ENCODE measurements at regions not wholly inside any gene's neighbourhood (a gene's known extent, or its start where the extent isn't known, plus 50 kb on each side); places are given as distances from the start of the nearest gene placed in this dataset.
"Not testable (repeated sequence)": the region's sequence is repeated elsewhere in the genome, so short reads cannot be mapped to it uniquely, and the experiment has no call there.

GRCh38 chr9:80771555-80772347, 917.6 kb downstream of the TLE1 start:
- Histone ChIP-seq H3K27me3 (ENCODE audit: control insufficient read depth, insufficient read depth, low read length) (no peaks in the 10 kb centered on the region), H3K9ac (ENCODE audit: low read depth, low read length) (no peak overlapping the region), H3K4me1 (ENCODE audit: control insufficient read depth, insufficient read depth, low read length) (no peaks in the 10 kb centered on the region), H3K27ac (ENCODE audit: low read depth, low read length) (no peak overlapping the region), H3K9me3 (ENCODE audit: control insufficient read depth, insufficient read depth, low read length) (no peaks in the 10 kb centered on the region), H3K36me3 (ENCODE audit: control insufficient read depth, insufficient read depth, low read length) (no peaks in the 10 kb centered on the region), H3K4me3 (ENCODE audit: low read depth, low read length) (no peak overlapping the region)

- Histone ChIP-seq H3K4me3 (ENCODE audit: low read depth, low read length) (no peak overlapping the region), H3K36me3 (ENCODE audit: control insufficient read depth, insufficient read depth, low read length) (no peaks in the 10 kb centered on the region), H3K27me3 (ENCODE audit: control insufficient read depth, insufficient read depth, low read length) (no peaks in the 10 kb centered on the region), H3K27ac (ENCODE audit: low read depth, low read length) (no peak overlapping the region), H3K9me3 (ENCODE audit: control insufficient read depth, insufficient read depth, low read length) (no peaks in the 10 kb centered on the region), H3K9ac (ENCODE audit: low read depth, low read length) (no peak overlapping the region), H3K4me1 (ENCODE audit: control insufficient read depth, insufficient read depth, low read length) (no peaks in the 10 kb centered on the region)
Observed at GRCh38 chr9:80763536-80763935, 925.8 kb downstream of the TLE1 start.

GRCh38 chr9:80755586-80755985, 933.8 kb downstream of the TLE1 start:
- no peak overlapping the region for H3K27ac ChIP-seq (ENCODE audit: low read depth, low read length)
- H3K4me3 ChIP-seq (ENCODE audit: low read depth, low read length): no peak overlapping the region
- no peaks in the 10 kb centered on the region for H3K9me3 ChIP-seq (ENCODE audit: control insufficient read depth, insufficient read depth, low read length)
- H3K27me3 ChIP-seq (ENCODE audit: control insufficient read depth, insufficient read depth, low read length): no peaks in the 10 kb centered on the region
- H3K36me3 ChIP-seq (ENCODE audit: control insufficient read depth, insufficient read depth, low read length): no peaks in the 10 kb centered on the region
- H3K4me1 ChIP-seq (ENCODE audit: control insufficient read depth, insufficient read depth, low read length): no peaks in the 10 kb centered on the region
- H3K9ac ChIP-seq (ENCODE audit: low read depth, low read length): no peak overlapping the region

GRCh38 chr9:80747056-80747455, 942.3 kb downstream of the TLE1 start:
- H3K9ac ChIP-seq (ENCODE audit: low read depth, low read length); H3K36me3 ChIP-seq (ENCODE audit: control insufficient read depth, insufficient read depth, low read length); H3K4me3 ChIP-seq (ENCODE audit: low read depth, low read length); H3K9me3 ChIP-seq (ENCODE audit: control insufficient read depth, insufficient read depth, low read length); H3K27ac ChIP-seq (ENCODE audit: low read depth, low read length); H3K27me3 ChIP-seq (ENCODE audit: control insufficient read depth, insufficient read depth, low read length); H3K4me1 ChIP-seq (ENCODE audit: control insufficient read depth, insufficient read depth, low read length): not testable (repeated sequence)

GRCh38 chr9:80732506-80732905, 956.8 kb downstream of the TLE1 start:
- no peak overlapping the region for H3K27ac ChIP-seq (ENCODE audit: low read depth, low read length)
- H3K27me3 ChIP-seq (ENCODE audit: control insufficient read depth, insufficient read depth, low read length): no peaks in the 10 kb centered on the region
- H3K4me3 ChIP-seq (ENCODE audit: low read depth, low read length): no peak overlapping the region

GRCh38 chr9:80720579-80720978, 968.8 kb downstream of the TLE1 start:
- H3K27ac ChIP-seq (ENCODE audit: low read depth, low read length): no peak overlapping the region
- peaks cover 15% of the 10 kb centered on the region for H3K9me3 ChIP-seq (ENCODE audit: control insufficient read depth, insufficient read depth, low read length)
- no peaks in the 10 kb centered on the region for H3K27me3 ChIP-seq (ENCODE audit: control insufficient read depth, insufficient read depth, low read length)
- no peaks in the 10 kb centered on the region for H3K4me1 ChIP-seq (ENCODE audit: control insufficient read depth, insufficient read depth, low read length)
- H3K4me3 ChIP-seq (ENCODE audit: low read depth, low read length): no peak overlapping the region
- H3K36me3 ChIP-seq (ENCODE audit: control insufficient read depth, insufficient read depth, low read length): no peaks in the 10 kb centered on the region
- no peak overlapping the region for H3K9ac ChIP-seq (ENCODE audit: low read depth, low read length)

More at GRCh38 chr9:80732506-80732905, 956.8 kb downstream of the TLE1 start:
- Histone ChIP-seq H3K4me1 (ENCODE audit: control insufficient read depth, insufficient read depth, low read length) (no peaks in the 10 kb centered on the region), H3K9me3 (ENCODE audit: control insufficient read depth, insufficient read depth, low read length) (no peaks in the 10 kb centered on the region), H3K9ac (ENCODE audit: low read depth, low read length) (no peak overlapping the region), H3K36me3 (ENCODE audit: control insufficient read depth, insufficient read depth, low read length) (no peaks in the 10 kb centered on the region)

GRCh38 chr9:80707120-80707519, 982.2 kb downstream of the TLE1 start:
- Histone ChIP-seq H3K27me3 (ENCODE audit: control insufficient read depth, insufficient read depth, low read length) (no peaks in the 10 kb centered on the region), H3K36me3 (ENCODE audit: control insufficient read depth, insufficient read depth, low read length) (no peaks in the 10 kb centered on the region), H3K9me3 (ENCODE audit: control insufficient read depth, insufficient read depth, low read length) (peaks cover 3% of the 10 kb centered on the region), H3K27ac (ENCODE audit: low read depth, low read length) (no peak overlapping the region), H3K9ac (ENCODE audit: low read depth, low read length) (no peak overlapping the region), H3K4me1 (ENCODE audit: control insufficient read depth, insufficient read depth, low read length) (no peaks in the 10 kb centered on the region), H3K4me3 (ENCODE audit: low read depth, low read length) (no peak overlapping the region)

- Histone ChIP-seq H3K9ac (ENCODE audit: low read depth, low read length) (no peak overlapping the region), H3K27me3 (ENCODE audit: control insufficient read depth, insufficient read depth, low read length) (no peaks in the 10 kb centered on the region), H3K9me3 (ENCODE audit: control insufficient read depth, insufficient read depth, low read length) (no peaks in the 10 kb centered on the region), H3K27ac (ENCODE audit: low read depth, low read length) (no peak overlapping the region), H3K36me3 (ENCODE audit: control insufficient read depth, insufficient read depth, low read length) (no peaks in the 10 kb centered on the region), H3K4me3 (ENCODE audit: low read depth, low read length) (no peak overlapping the region), H3K4me1 (ENCODE audit: control insufficient read depth, insufficient read depth, low read length) (peaks cover 14% of the 10 kb centered on the region; the same call in 1 of the 2 replicates)
Observed at GRCh38 chr9:80701061-80701460, 988.3 kb downstream of the TLE1 start.

GRCh38 chr9:80699511-80699998, 989.8 kb downstream of the TLE1 start:
- Histone ChIP-seq H3K9me3 (ENCODE audit: control insufficient read depth, insufficient read depth, low read length) (no peaks in the 10 kb centered on the region), H3K27ac (ENCODE audit: low read depth, low read length) (no peak overlapping the region), H3K4me3 (ENCODE audit: low read depth, low read length) (no peak overlapping the region), H3K36me3 (ENCODE audit: control insufficient read depth, insufficient read depth, low read length) (no peaks in the 10 kb centered on the region), H3K4me1 (ENCODE audit: control insufficient read depth, insufficient read depth, low read length) (peaks cover 14% of the 10 kb centered on the region; the same call in 1 of the 2 replicates), H3K27me3 (ENCODE audit: control insufficient read depth, insufficient read depth, low read length) (no peaks in the 10 kb centered on the region), H3K9ac (ENCODE audit: low read depth, low read length) (no peak overlapping the region)

- Histone ChIP-seq H3K27me3 (ENCODE audit: control insufficient read depth, insufficient read depth, low read length) (no peaks in the 10 kb centered on the region), H3K9me3 (ENCODE audit: control insufficient read depth, insufficient read depth, low read length) (no peaks in the 10 kb centered on the region), H3K27ac (ENCODE audit: low read depth, low read length) (no peak overlapping the region), H3K9ac (ENCODE audit: low read depth, low read length) (no peak overlapping the region), H3K4me1 (ENCODE audit: control insufficient read depth, insufficient read depth, low read length) (peaks cover 14% of the 10 kb centered on the region; the same call in 1 of the 2 replicates), H3K36me3 (ENCODE audit: control insufficient read depth, insufficient read depth, low read length) (no peaks in the 10 kb centered on the region), H3K4me3 (ENCODE audit: low read depth, low read length) (no peak overlapping the region)
Observed at GRCh38 chr9:80698725-80699410, 990.5 kb downstream of the TLE1 start.

- Histone ChIP-seq H3K36me3 (ENCODE audit: control insufficient read depth, insufficient read depth, low read length) (no peaks in the 10 kb centered on the region), H3K9ac (ENCODE audit: low read depth, low read length) (no peak overlapping the region), H3K4me1 (ENCODE audit: control insufficient read depth, insufficient read depth, low read length) (no peaks in the 10 kb centered on the region), H3K9me3 (ENCODE audit: control insufficient read depth, insufficient read depth, low read length) (no peaks in the 10 kb centered on the region), H3K27me3 (ENCODE audit: control insufficient read depth, insufficient read depth, low read length) (no peaks in the 10 kb centered on the region), H3K4me3 (ENCODE audit: low read depth, low read length) (no peak overlapping the region), H3K27ac (ENCODE audit: low read depth, low read length) (no peak overlapping the region)
Observed at GRCh38 chr9:80692751-80693150, 996.6 kb downstream of the TLE1 start.
